Epithelial cell of esophagus (primary cell): ENCODE measurements at regions not wholly inside any gene's neighbourhood (a gene's known extent, or its start where the extent isn't known, plus 50 kb on each side); places are given as distances from the start of the nearest gene placed in this dataset.
A peak's percentile ranks its signal among the peaks of the same experiment; 100 is the strongest.

Source experiments
- DNase-seq: peaks from one replicate; pipeline ENCODE4 v3.0.0; 2010; ENCODE audit warnings: low read depth
- H3K4me3 ChIP-seq: 2 replicates; pipeline ENCODE4 v1.5.1; 2011; ENCODE audit warnings: mild to moderate bottlenecking, low read length, control low read depth
- TF ChIP-seq, protein P1 (sequence below): IDR thresholded peaks from 2 replicates; pipeline ENCODE4 v1.5.1; 2011; ENCODE audit warnings: low read depth, mild to moderate bottlenecking, low read length, control low read depth, inconsistent platforms; ENCODE audit not compliant: insufficient read depth; ENCODE audit errors: missing control alignments

DNA sequence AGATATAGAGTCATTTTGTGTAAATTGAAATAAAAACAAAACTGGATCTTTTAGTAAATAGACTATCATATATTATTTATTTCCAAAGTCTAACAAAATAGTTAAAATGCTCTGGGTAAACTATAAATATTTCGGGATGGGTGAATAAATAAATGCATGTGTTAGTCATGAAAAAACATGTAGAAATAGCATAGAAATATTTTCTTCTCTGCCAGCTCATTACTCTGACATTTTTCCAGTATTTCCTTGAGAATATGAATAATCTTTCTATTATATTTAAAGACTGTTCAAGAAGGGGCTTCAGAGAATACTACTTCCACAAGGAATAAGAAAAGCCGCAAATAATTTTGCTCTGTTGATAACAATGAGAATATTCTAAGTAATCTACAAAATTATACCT, 880.4 kb downstream of the TRIB2 start:
- DNase-seq, result peak; percentile 19
- no peak overlapping the region for H3K4me3 ChIP-seq
- TF ChIP-seq, protein P1, sequence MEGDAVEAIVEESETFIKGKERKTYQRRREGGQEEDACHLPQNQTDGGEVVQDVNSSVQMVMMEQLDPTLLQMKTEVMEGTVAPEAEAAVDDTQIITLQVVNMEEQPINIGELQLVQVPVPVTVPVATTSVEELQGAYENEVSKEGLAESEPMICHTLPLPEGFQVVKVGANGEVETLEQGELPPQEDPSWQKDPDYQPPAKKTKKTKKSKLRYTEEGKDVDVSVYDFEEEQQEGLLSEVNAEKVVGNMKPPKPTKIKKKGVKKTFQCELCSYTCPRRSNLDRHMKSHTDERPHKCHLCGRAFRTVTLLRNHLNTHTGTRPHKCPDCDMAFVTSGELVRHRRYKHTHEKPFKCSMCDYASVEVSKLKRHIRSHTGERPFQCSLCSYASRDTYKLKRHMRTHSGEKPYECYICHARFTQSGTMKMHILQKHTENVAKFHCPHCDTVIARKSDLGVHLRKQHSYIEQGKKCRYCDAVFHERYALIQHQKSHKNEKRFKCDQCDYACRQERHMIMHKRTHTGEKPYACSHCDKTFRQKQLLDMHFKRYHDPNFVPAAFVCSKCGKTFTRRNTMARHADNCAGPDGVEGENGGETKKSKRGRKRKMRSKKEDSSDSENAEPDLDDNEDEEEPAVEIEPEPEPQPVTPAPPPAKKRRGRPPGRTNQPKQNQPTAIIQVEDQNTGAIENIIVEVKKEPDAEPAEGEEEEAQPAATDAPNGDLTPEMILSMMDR, result no peak

DNA sequence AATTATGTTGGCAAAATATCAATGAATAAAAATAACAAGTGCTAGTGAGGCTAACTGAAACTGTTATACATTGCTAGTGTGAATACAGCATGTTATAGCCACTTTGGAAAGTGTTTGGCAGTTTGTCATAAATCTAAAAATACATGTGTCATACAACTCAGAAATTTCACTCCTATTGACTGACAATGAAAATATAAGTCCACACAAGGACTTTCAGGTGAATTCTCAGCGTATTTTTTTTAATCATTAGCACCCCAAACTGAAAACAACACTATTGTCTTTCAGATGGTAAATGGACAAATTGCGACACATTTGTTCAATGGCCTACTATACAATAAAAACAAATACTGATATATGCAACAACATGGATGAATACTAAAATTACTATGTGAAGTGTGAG, 884.8 kb downstream of the TRIB2 start:
- no peak for DNase-seq
- H3K4me3 ChIP-seq, result no peak overlapping the region
- TF ChIP-seq, protein P1, result no peak

DNA sequence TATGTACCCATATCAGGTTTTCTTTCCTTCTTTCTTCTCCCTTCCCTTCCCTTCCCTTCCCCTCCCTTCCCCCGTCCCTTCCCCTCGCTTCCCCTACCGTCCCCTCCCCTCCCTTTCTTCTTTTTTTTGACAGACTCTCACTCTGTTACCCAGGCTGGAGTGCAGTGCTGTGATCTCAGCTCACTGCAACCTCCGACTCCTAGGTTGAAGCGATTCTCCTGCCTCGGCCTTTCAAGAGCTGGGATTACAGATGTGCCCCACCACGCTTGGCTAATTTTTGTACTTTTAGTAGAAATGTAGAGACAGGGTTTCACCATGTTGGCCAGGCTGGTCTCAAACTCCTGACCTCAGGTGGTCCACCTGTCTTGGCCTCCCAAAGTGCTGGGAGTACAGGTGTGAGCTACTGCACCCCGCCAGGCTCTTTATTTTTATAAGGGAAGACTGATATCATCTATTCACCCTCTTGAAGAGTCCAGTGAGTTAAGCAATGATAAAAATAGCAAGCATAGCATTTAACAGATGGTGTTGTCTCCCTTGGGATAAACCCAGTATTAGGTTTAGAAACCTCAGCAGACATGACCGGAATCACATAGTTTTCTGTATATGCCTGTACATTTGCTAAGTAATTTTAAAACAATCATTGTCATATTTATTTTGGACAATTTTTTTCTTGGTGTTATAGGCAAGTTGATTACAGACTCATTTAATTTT, 888.4 kb downstream of the TRIB2 start:
- H3K4me3 ChIP-seq, result no peak overlapping the region
- TF ChIP-seq, protein P1, result no peak
- no peak for DNase-seq

DNA sequence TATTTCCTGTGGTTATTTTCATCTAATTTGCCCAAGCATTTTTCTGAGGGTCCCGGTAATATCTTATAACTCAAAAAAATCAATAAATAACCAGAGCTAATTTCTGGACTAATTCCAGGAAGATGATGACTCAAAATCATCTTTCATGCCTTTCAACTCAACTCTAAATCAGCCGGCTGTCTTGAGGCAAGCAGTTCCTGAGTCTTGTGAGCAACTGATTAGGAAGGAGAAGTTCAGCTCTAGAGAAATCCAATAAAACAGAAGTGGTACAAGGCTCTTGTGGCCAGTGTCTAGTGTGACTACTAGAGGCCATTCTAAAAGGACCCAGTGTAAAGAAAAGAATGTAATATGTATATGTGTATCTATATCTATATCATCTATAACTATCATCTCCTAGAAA, 890.4 kb downstream of the TRIB2 start:
- DNase-seq, result no peak
- H3K4me3 ChIP-seq, result no peak overlapping the region
- TF ChIP-seq, protein P1, result no peak

DNA sequence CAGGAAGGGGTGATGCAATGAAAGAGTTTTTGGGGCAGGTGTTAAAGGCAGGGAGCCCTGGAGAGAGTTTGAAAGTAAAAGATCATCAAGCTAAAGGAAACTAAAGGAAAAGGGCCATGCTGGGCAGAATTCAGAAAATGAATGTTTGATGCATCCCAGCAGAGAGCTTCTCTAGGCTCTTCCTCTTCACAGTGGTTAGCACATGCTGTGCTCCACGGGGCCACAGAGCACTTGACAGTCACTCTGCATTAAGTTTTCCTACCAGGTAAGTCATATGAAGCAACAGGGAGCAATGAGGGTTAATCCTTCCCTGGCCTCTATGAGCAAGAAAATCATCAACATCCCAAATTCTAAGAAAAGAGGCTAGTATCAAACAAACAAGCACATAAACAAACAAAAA, 895.2 kb downstream of the TRIB2 start:
- no peak for DNase-seq
- TF ChIP-seq, protein P1, result no peak
- H3K4me3 ChIP-seq, result no peak overlapping the region

DNA sequence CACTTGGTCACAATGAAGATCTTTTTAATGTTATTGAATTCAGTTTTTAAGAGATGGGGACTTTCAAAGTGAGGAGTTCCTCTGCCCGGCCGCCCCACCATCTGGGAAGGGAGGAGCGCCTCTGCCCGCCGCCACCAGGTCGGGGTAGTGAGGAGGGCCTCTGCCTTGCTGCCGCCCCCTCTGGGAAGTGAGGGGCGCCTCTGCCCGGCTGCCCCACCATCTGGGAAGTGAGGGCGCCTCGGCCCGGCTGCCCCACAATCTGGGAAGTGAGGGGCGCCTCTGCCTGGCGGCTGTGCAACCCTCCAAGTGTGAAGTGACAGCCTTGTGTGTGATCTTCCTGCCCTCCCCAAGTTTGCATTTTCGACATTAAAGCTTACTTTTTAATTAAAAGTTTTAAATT, 899.3 kb downstream of the TRIB2 start:
- TF ChIP-seq, protein P1, result no peak
- no peak overlapping the region for H3K4me3 ChIP-seq
- DNase-seq, result no peak

DNA sequence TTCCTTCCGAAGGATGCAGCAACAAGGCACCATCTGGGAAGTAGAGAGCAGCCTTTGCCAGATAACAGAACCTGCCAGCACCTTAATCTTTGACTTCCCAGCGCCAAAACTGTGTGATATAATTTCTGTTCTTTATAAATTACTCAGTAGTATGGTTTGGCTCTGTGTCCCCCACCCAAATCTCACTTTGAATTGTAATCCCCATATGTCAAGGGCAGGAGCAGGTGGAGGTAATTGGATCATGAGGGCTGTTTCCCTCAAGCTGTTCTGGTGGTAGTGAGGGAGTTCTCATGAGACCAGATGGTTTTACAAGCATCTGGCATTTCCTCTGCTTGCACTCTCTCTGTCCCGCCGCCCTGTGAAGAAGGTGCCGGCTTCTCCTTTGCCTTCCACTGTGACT, 899.9 kb downstream of the TRIB2 start:
- no peak for DNase-seq
- TF ChIP-seq, protein P1, result no peak
- H3K4me3 ChIP-seq, result no peak overlapping the region
